HepG2 (cell line): ENCODE measurements at regions not wholly inside any gene's neighbourhood (a gene's known extent, or its start where the extent isn't known, plus 50 kb on each side); places are given as distances from the start of the nearest gene placed in this dataset.
"Not testable (repeated sequence)": the region's sequence is repeated elsewhere in the genome, so short reads cannot be mapped to it uniquely, and the experiment has no call there.

Experiments used
- ATAC-seq: fragments of 200-7000 bp; cut with Tn5 transposase; 3 replicates; pipeline ENCODE4 v1.9.1; 2020; ENCODE audit warnings: mild to moderate bottlenecking, moderate library complexity
- BruUV-seq: library from RNA; stranded (reverse); fragments of 400-500 nt; replicated peaks from 2 replicates; lab custom pipeline; 2021; lab: Mats Ljungman, UMichigan
- CTCF ChIA-PET: fragments of 300-600 bp; formaldehyde crosslinking; extraction: SDS; loops from one replicate; lab custom pipeline; 2021; ENCODE audit warnings: low total read pairs, inconsistent platforms, low intra/inter-chr PET ratio; lab: Yijun Ruan, JAX
- POLR2A ChIA-PET: fragments of 350-600 bp; sonication (Branson Sonifier 250); formaldehyde crosslinking; loops from one replicate; lab custom pipeline; 2020; ENCODE audit warnings: antibody characterized with exemption, inconsistent platforms; lab: Yijun Ruan, JAX
- DNase-seq: peaks from one replicate; pipeline ENCODE4 v3.0.0-alpha.2; 2015; ENCODE audit warnings: low spot score
- FAIRE-seq: peaks from 3 replicates; lab custom pipeline; 2011; peaks lifted over from hg19 to GRCh38; lab: Jason Lieb, UNC
- H2AFZ ChIP-seq: one replicate; pipeline ENCODE4 v1.6.1; 2011; ENCODE audit warnings: low read length, inconsistent platforms
- H3K27ac ChIP-seq: fragments of 300-600 bp; 3 replicates; pipeline ENCODE4 v1.8.0; 2011; ENCODE audit warnings: mixed run types, mild to moderate bottlenecking, mixed read lengths, low read length, inconsistent platforms; ENCODE audit not compliant: insufficient read depth; ENCODE audit errors: extremely low read length
- H3K27me3 ChIP-seq, 2 experiments: fragments of 200-600 bp in 1 of 2; 2 replicates in 1 of 2; 3 replicates in 1 of 2; pipeline versions ENCODE4 v1.6.0 to v1.8.0; 2011; ENCODE audit warnings: low read length in 2 of 2, mild to moderate bottlenecking in 2 of 2, moderate library complexity in 2 of 2, inconsistent platforms in 1 of 2; ENCODE audit not compliant: insufficient read depth in 2 of 2, control insufficient read depth in 1 of 2
- H3K36me3 ChIP-seq, 2 experiments: fragments of 200-600 bp in 1 of 2; replicated peaks in 1 of 2; 2 replicates in 1 of 2; 3 replicates in 1 of 2; pipeline versions ENCODE4 v1.5.1 to v1.8.0; 2011; ENCODE audit warnings: low read length in 2 of 2, inconsistent platforms in 1 of 2; ENCODE audit not compliant: insufficient read depth in 2 of 2, control insufficient read depth in 1 of 2
- H3K4me1 ChIP-seq: 2 replicates; pipeline ENCODE4 v1.5.1; 2012; ENCODE audit warnings: low read length, inconsistent platforms; ENCODE audit not compliant: insufficient read depth
- H3K4me2 ChIP-seq: 2 replicates; pipeline ENCODE4 v1.6.0; 2011; ENCODE audit warnings: low read depth, low read length, inconsistent platforms
- H3K4me3 ChIP-seq, 3 experiments: fragments of 200-600 bp in 1 of 3; sonication (generic), shearing (Covaris generic) in 1 of 3; replicated peaks in 1 of 3; 2 replicates each; pipeline ENCODE4 v1.5.1; 2011 to 2016; ENCODE audit warnings: low read length in 3 of 3, inconsistent platforms in 2 of 3, low read depth in 2 of 3, mild to moderate bottlenecking in 2 of 3, control low read depth in 1 of 3, mixed read lengths in 1 of 3; ENCODE audit not compliant: insufficient read depth in 1 of 3
- H3K79me2 ChIP-seq: one replicate; pipeline ENCODE4 v1.6.1; 2011; ENCODE audit warnings: low read length, inconsistent platforms; ENCODE audit not compliant: insufficient read depth
- H3K9ac ChIP-seq: 2 replicates; pipeline ENCODE4 v1.6.0; 2011; ENCODE audit warnings: mild to moderate bottlenecking, low read depth, low read length, inconsistent platforms; ENCODE audit not compliant: insufficient read depth
- H3K9me3 ChIP-seq: 2 replicates; pipeline ENCODE4 v1.5.1; 2012; ENCODE audit warnings: mild to moderate bottlenecking, low read length
- H4K20me1 ChIP-seq: 2 replicates; pipeline ENCODE4 v1.6.0; 2011; ENCODE audit warnings: inconsistent platforms, mild to moderate bottlenecking, low read length, moderate library complexity; ENCODE audit not compliant: insufficient read depth
- ADNP ChIP-seq: sonication (generic); formaldehyde crosslinking; IDR thresholded peaks from 2 replicates; pipeline ENCODE4 v1.4.0; 2020; ENCODE audit warnings: missing genetic modification reagents
- FOSL1 ChIP-seq: sonication (generic); formaldehyde crosslinking; IDR thresholded peaks from 2 replicates; pipeline ENCODE4 v1.9.0; 2021; ENCODE audit warnings: missing genetic modification reagents, borderline replicate concordance
- ZMYM2 ChIP-seq: sonication (generic); formaldehyde crosslinking; IDR thresholded peaks from 2 replicates; pipeline ENCODE4 v1.8.0; 2022; ENCODE audit warnings: mild to moderate bottlenecking, missing genetic modification reagents
- ZNF605 ChIP-seq: sonication (generic); formaldehyde crosslinking; IDR thresholded peaks from 2 replicates; pipeline ENCODE4 v1.8.0; 2022; ENCODE audit warnings: mild to moderate bottlenecking, missing genetic modification reagents
- ZNF670 ChIP-seq: sonication (generic); formaldehyde crosslinking; IDR thresholded peaks from 2 replicates; pipeline ENCODE4 v1.8.0; 2022; ENCODE audit warnings: mild to moderate bottlenecking, missing genetic modification reagents, borderline replicate concordance
- WGBS: methylation state at CpG from one replicate; pipeline ENCODE4 v1.1.6; 2017; ENCODE audit warnings: low lambda C conversion rate; 5-methylcytosine and 5-hydroxymethylcytosine counted together
- in situ Hi-C: cut with HindIII; loops from 2 replicates; pipeline ENCODE4 v1.10.0; 2017; ENCODE audit warnings: low pct_unique_long_range_greater_than_20kb; ENCODE audit not compliant: extremely low pct_ligation_motif_present
- intact Hi-C: fragments of 100-400 bp; cut with micrococcal nuclease; formaldehyde crosslinking; loops from one replicate; pipeline ENCODE4 v1.10.0; 2022; ENCODE audit not compliant: unreplicated experiment
- TF ChIP-seq, protein P1 (sequence below): IDR thresholded peaks from 2 replicates; pipeline ENCODE4 v1.4.0; 2020; ENCODE audit warnings: mild to moderate bottlenecking, missing genetic modification reagents
- TF ChIP-seq, protein P2 (sequence below): sonication (generic); IDR thresholded peaks from 2 replicates; pipeline ENCODE4 v1.6.1; 2016; ENCODE audit warnings: low read depth, borderline replicate concordance

DNA sequence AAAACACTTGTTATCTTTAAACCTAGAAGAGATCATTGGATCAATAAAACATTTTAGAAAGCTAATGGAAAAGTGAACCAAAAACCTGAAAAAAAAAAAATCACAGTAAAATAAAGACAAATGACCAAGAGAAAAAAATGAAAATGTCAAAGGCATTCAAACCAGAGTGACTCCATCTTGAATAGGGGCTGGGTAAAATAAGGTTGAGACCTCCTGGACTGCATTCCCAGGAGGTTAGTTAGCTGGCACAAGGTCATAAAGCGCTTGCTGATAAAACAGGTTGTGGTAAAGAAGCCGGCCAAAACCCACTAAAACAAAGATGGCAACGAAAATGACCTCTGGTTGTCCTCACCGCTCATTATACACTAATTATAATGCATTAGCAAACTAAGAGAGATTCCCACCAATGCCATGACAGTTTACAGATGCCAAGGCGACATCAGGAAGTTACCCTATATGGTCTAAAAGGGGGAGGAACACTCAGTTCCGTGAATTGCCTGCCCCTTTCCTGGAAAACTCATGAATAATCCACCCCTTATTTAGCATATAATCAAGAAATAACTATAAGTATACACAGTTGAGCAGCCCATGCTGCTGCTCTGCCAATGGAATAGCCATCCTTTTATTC lies 116.7 kb upstream of the NEK6 start:
- no peaks in the 10 kb centered on the region for H3K36me3 ChIP-seq
- H3K9me3 ChIP-seq: no peaks in the 10 kb centered on the region
- H2AFZ ChIP-seq: no peak overlapping the region
- in situ Hi-C loops: no loop called here
- no peak overlapping the region for H3K4me3 ChIP-seq
- H3K4me2 ChIP-seq: no peak overlapping the region
- no peak for FAIRE-seq
- ChIA-PET POLR2A (interaction anchor here (0.7 kb wide), 1 partner anchor 82 kb away, joined by 3 read pairs; no protein-coding TSS in a partner anchor), CTCF (no interaction called here)
- ATAC-seq: no peak
- H4K20me1 ChIP-seq: no peaks in the 10 kb centered on the region
- H3K9ac ChIP-seq: no peak overlapping the region
- DNase-seq: no peak
- 55% methylated on average over 5 of the region's 6 CpGs for WGBS
- peaks cover 2 to 4% of the 10 kb centered on the region in 2 experiments; a peak in 1 of 5 replicates for H3K27me3 ChIP-seq
- H3K79me2 ChIP-seq: no peaks in the 10 kb centered on the region
- peaks cover 32% of the 10 kb centered on the region for H3K4me1 ChIP-seq
- H3K27ac ChIP-seq: no peak overlapping the region
- BruUV-seq: no TSS peak
- TF ChIP-seq ZNF670 (CRISPR knock-in tag): no peak
- intact Hi-C loops: loop anchor here (5.0 kb wide), 1 partner anchor 81 kb away; no protein-coding TSS in a partner anchor

DNA sequence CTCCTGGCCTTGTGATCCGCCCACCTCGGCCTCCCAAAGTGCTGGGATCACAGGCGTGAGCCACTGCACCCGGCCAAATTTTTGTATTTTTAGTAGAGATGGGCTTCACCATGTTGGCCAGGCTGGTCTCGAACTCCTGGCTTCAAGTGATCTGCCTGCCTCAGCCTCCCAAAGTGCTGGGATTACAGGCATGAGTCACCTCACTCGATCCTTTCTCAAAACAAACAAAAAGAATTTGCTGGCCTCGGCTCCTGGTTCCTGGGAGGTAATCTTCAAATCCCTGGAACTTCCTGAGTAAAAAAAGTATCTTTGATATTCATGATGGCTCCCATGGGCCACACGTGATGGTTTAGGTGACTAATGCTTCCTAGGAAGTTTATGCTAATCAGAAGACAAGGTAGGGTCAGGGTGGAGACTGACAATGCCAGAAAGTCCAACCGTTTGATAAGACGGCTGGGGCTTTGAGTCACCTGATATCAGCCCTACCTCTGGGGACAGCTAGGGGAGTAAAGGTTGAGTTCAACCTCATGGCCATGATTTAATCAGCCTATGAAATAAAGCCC lies 113.1 kb upstream of the NEK6 start:
- H3K27ac ChIP-seq, H2AFZ ChIP-seq, H3K9me3 ChIP-seq, H3K27me3 ChIP-seq, CTCF ChIA-PET, in situ Hi-C loops, H3K9ac ChIP-seq, H4K20me1 ChIP-seq, H3K79me2 ChIP-seq, H3K4me3 ChIP-seq, H3K4me2 ChIP-seq, H3K36me3 ChIP-seq: not testable (repeated sequence)
- TSS peak; percentile 41 for BruUV-seq
- WGBS: 26% methylated on average over 9 of the region's 10 CpGs
- POLR2A ChIA-PET: interaction anchor here (0.7 to 1.3 kb wide), 5 partner anchors 25 to 451 kb away, joined by 3 to 5 read pairs (median 3); no protein-coding TSS in a partner anchor
- intact Hi-C loops: loop anchor here (5.0 kb wide), 1 partner anchor 78 kb away; no protein-coding TSS in a partner anchor
- ATAC-seq: peak; percentile 60
- peaks cover 37% of the 10 kb centered on the region for H3K4me1 ChIP-seq
- FAIRE-seq: peak; percentile 49
- peak; percentile 78 for DNase-seq
- TF ChIP-seq, protein P1, sequence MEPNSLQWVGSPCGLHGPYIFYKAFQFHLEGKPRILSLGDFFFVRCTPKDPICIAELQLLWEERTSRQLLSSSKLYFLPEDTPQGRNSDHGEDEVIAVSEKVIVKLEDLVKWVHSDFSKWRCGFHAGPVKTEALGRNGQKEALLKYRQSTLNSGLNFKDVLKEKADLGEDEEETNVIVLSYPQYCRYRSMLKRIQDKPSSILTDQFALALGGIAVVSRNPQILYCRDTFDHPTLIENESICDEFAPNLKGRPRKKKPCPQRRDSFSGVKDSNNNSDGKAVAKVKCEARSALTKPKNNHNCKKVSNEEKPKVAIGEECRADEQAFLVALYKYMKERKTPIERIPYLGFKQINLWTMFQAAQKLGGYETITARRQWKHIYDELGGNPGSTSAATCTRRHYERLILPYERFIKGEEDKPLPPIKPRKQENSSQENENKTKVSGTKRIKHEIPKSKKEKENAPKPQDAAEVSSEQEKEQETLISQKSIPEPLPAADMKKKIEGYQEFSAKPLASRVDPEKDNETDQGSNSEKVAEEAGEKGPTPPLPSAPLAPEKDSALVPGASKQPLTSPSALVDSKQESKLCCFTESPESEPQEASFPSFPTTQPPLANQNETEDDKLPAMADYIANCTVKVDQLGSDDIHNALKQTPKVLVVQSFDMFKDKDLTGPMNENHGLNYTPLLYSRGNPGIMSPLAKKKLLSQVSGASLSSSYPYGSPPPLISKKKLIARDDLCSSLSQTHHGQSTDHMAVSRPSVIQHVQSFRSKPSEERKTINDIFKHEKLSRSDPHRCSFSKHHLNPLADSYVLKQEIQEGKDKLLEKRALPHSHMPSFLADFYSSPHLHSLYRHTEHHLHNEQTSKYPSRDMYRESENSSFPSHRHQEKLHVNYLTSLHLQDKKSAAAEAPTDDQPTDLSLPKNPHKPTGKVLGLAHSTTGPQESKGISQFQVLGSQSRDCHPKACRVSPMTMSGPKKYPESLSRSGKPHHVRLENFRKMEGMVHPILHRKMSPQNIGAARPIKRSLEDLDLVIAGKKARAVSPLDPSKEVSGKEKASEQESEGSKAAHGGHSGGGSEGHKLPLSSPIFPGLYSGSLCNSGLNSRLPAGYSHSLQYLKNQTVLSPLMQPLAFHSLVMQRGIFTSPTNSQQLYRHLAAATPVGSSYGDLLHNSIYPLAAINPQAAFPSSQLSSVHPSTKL (CRISPR knock-in tag): peak; percentile 35; the same call in 1 of the 2 replicates
- TF ChIP-seq ZMYM2 (CRISPR knock-in tag) (peak; percentile 52; the same call in 1 of the 2 replicates), ZNF605 (CRISPR knock-in tag) (0 out of 2 replicates have a peak, but pooled peaks have one; percentile 25), ADNP (CRISPR knock-in tag) (peak; percentile 21; the same call in 1 of the 2 replicates), FOSL1 (peak; percentile 51; the same call in 1 of the 2 replicates)
- TF ChIP-seq, protein P2, sequence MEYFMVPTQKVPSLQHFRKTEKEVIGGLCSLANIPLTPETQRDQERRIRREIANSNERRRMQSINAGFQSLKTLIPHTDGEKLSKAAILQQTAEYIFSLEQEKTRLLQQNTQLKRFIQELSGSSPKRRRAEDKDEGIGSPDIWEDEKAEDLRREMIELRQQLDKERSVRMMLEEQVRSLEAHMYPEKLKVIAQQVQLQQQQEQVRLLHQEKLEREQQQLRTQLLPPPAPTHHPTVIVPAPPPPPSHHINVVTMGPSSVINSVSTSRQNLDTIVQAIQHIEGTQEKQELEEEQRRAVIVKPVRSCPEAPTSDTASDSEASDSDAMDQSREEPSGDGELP: peak; percentile 57; the same call in 1 of the 2 replicates
